CD4-positive, alpha-beta T cell treated with Interleukin-4 for 4 hours (primary cell): ENCODE measurements at regions not wholly inside any gene's neighbourhood (a gene's known extent, or its start where the extent isn't known, plus 50 kb on each side); places are given as distances from the start of the nearest gene placed in this dataset.

Source experiments
- DNase-seq: peaks from one replicate; pipeline ENCODE4 v3.0.0-alpha.2; 2020

GRCh38 chr7:33760146-33760545 lies 145.2 kb upstream of the BMPER start:
- DNase-seq: no peak

GRCh38 chr7:33760834-33761233 lies 144.5 kb upstream of the BMPER start:
- no peak for DNase-seq

GRCh38 chr7:33761449-33762080 lies 143.8 kb upstream of the BMPER start:
- no peak for DNase-seq

- no peak for DNase-seq
These were observed 143.0 kb upstream of the BMPER start for GRCh38 chr7:33762151-33762910.

GRCh38 chr7:33762911-33763306 lies 142.4 kb upstream of the BMPER start:
- no peak for DNase-seq

GRCh38 chr7:33764752-33765451 lies 140.4 kb upstream of the BMPER start:
- DNase-seq: no peak

- no peak for DNase-seq
These were observed 138.9 kb upstream of the BMPER start for GRCh38 chr7:33766405-33766804.

- no peak for DNase-seq
These were observed 135.4 kb upstream of the BMPER start for GRCh38 chr7:33769930-33770329.

- no peak for DNase-seq
These were observed 134.8 kb upstream of the BMPER start for GRCh38 chr7:33770576-33770975.

GRCh38 chr7:33771422-33771821 lies 133.9 kb upstream of the BMPER start:
- DNase-seq: no peak

GRCh38 chr7:33773053-33773452 lies 132.3 kb upstream of the BMPER start:
- DNase-seq: no peak

- no peak for DNase-seq
These were observed 130.4 kb upstream of the BMPER start for GRCh38 chr7:33774762-33775523.

GRCh38 chr7:33775790-33776189 lies 129.5 kb upstream of the BMPER start:
- DNase-seq: no peak

- no peak for DNase-seq
These were observed 128.6 kb upstream of the BMPER start for GRCh38 chr7:33776788-33777187.

- DNase-seq: no peak
These were observed 127.1 kb upstream of the BMPER start for GRCh38 chr7:33778195-33778594.

GRCh38 chr7:33779216-33779615 lies 126.1 kb upstream of the BMPER start:
- no peak for DNase-seq

GRCh38 chr7:33781167-33781566 lies 124.2 kb upstream of the BMPER start:
- no peak for DNase-seq

GRCh38 chr7:33781796-33782195 lies 123.5 kb upstream of the BMPER start:
- no peak for DNase-seq

GRCh38 chr7:33784000-33784399 lies 121.3 kb upstream of the BMPER start:
- DNase-seq: no peak

- no peak for DNase-seq
These were observed 116.8 kb upstream of the BMPER start for GRCh38 chr7:33788531-33788930.

GRCh38 chr7:33789871-33790630 lies 115.3 kb upstream of the BMPER start:
- DNase-seq: no peak

- no peak for DNase-seq
These were observed 114.6 kb upstream of the BMPER start for GRCh38 chr7:33790746-33791145.

GRCh38 chr7:33792041-33792440 lies 113.3 kb upstream of the BMPER start:
- DNase-seq: no peak
